ENCODE measurements at regions not wholly inside any gene's neighbourhood (a gene's known extent, or its start where the extent isn't known, plus 50 kb on each side); places are given as distances from the start of the nearest gene placed in this dataset.

DNA sequence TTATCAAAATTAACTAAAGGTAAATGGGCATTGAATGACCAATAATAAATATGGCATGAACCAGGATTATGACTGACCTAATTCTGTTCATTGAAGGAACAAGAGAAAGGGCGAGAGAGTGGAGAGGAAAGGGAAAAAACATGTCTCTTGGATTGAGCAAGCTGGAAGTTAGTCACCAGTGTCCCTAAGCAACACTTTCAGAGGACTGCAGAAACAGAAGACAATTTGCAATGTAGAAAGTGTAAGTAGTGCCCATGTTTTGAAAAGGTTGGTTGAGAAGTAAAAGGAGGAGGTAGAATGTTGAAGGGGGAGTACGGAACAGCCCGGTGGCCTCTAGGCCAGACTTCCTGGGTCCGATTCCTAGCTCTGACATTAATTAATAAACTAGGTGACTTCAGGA lies 94.6 kb downstream of the FAS start:
- Histone ChIP-seq H3K23ac (ENCODE audit: insufficient read length, low read depth, low read length) (no peak overlapping the region), H3K4me2 (ENCODE audit: insufficient read depth, insufficient read length, low read length) (no peak overlapping the region), H2BK15ac (ENCODE audit: low read depth, low read length) (no peak overlapping the region), H3K18ac (ENCODE audit: insufficient read length, low read depth, low read length) (no peak overlapping the region), H3K79me1 (ENCODE audit: insufficient read depth, low read depth, low read length, poor library complexity, severe bottlenecking) (no peaks in the 10 kb centered on the region), H2BK20ac (ENCODE audit: low read depth, low read length, poor library complexity, severe bottlenecking) (no peak overlapping the region), H3K23me2 (ENCODE audit: insufficient read length, low read depth, low read length, poor library complexity, severe bottlenecking) (no peaks in the 10 kb centered on the region), H2AFZ (ENCODE audit: low read length) (no peak overlapping the region), H3K79me2 (ENCODE audit: insufficient read depth, low read length) (no peaks in the 10 kb centered on the region), H2BK12ac (ENCODE audit: insufficient read length, low read depth, low read length) (no peak overlapping the region), H4K5ac (ENCODE audit: insufficient read length, low read depth, low read length) (no peak overlapping the region), H3K9me3 (ENCODE audit: control insufficient read depth, low read depth, low read length) (no peaks in the 10 kb centered on the region), H3K14ac (ENCODE audit: insufficient read depth, low read length) (no peak overlapping the region), H3K56ac (ENCODE audit: insufficient read length, low read depth, low read length) (no peak overlapping the region), H4K91ac (ENCODE audit: insufficient read length, low read depth, low read length) (no peak overlapping the region), H3K4me1 (ENCODE audit: insufficient read depth, low read length) (peaks cover 4% of the 10 kb centered on the region; the same call in 1 of the 2 replicates), H2AK5ac (ENCODE audit: insufficient read length, low read length) (no peak overlapping the region), H4K8ac (replicated peaks; ENCODE audit: insufficient read length, low read depth, low read length) (no peak overlapping the region), H3K27ac (ENCODE audit: insufficient read length, low read depth, low read length) (no peak overlapping the region), H2BK5ac (ENCODE audit: insufficient read length, low read length) (no peak overlapping the region), H3T11ph (ENCODE audit: low read length) (no peak overlapping the region), H2BK120ac (ENCODE audit: low read depth, low read length, poor library complexity, severe bottlenecking) (no peak overlapping the region), H3K9ac (ENCODE audit: extremely low read depth, insufficient read length, low read length) (no peak overlapping the region), H3K4ac (ENCODE audit: low read depth, low read length) (no peak overlapping the region), H3K27me3 (ENCODE audit: insufficient read depth, low read length) (no peaks in the 10 kb centered on the region), H4K20me1 (ENCODE audit: control insufficient read depth, insufficient read depth, insufficient read length) (no peaks in the 10 kb centered on the region)
- no CpG with 5 or more reads among the region's 4 CpGs for WGBS (ENCODE audit: extremely low coverage, insufficient read length, low lambda C conversion rate)
- no peak for TF ChIP-seq CTCF (conservative IDR thresholded peaks at IDR 0.05)
- Mint-ChIP-seq H3K27ac (no peak overlapping the region), H3K9me3 (no peaks in the 10 kb centered on the region; a peak in 1 of 5 replicates), H3K36me3 (ENCODE audit: insufficient read depth in 1 of 3, low read depth in 3 of 3) (no peaks in the 10 kb centered on the region), H3K27me3 (ENCODE audit: low read depth) (no peaks in the 10 kb centered on the region), H3K4me3 (no peak overlapping the region), H3K4me1 (no peaks in the 10 kb centered on the region)
- DNase-seq = no peak
